ENCODE measurements at regions not wholly inside any gene's neighbourhood (a gene's known extent, or its start where the extent isn't known, plus 50 kb on each side); places are given as distances from the start of the nearest gene placed in this dataset.
"Not testable (repeated sequence)": the region's sequence is repeated elsewhere in the genome, so short reads cannot be mapped to it uniquely, and the experiment has no call there.

GRCh38 chr2:55776479-55776878, 82.8 kb upstream of the PNPT1 start:
- no peak overlapping the region for H3K27ac ChIP-seq
- TF ChIP-seq, protein P1, sequence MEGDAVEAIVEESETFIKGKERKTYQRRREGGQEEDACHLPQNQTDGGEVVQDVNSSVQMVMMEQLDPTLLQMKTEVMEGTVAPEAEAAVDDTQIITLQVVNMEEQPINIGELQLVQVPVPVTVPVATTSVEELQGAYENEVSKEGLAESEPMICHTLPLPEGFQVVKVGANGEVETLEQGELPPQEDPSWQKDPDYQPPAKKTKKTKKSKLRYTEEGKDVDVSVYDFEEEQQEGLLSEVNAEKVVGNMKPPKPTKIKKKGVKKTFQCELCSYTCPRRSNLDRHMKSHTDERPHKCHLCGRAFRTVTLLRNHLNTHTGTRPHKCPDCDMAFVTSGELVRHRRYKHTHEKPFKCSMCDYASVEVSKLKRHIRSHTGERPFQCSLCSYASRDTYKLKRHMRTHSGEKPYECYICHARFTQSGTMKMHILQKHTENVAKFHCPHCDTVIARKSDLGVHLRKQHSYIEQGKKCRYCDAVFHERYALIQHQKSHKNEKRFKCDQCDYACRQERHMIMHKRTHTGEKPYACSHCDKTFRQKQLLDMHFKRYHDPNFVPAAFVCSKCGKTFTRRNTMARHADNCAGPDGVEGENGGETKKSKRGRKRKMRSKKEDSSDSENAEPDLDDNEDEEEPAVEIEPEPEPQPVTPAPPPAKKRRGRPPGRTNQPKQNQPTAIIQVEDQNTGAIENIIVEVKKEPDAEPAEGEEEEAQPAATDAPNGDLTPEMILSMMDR (conservative IDR thresholded peaks at IDR 0.05; ENCODE audit: low read depth, low read length) = no peak
- no peaks in the 10 kb centered on the region for H3K36me3 ChIP-seq (ENCODE audit: insufficient read depth)

GRCh38 chr2:55775828-55776227, 82.2 kb upstream of the PNPT1 start:
- Histone ChIP-seq H4K20me1 (ENCODE audit: insufficient read depth) (no peaks in the 10 kb centered on the region), H3K27me3 (ENCODE audit: insufficient read depth, low read depth) (no peaks in the 10 kb centered on the region), H3K9ac (no peak overlapping the region), H3K27ac (no peak overlapping the region), H3K36me3 (ENCODE audit: insufficient read depth) (no peaks in the 10 kb centered on the region), H3K79me2 (ENCODE audit: insufficient read depth, low read depth) (no peaks in the 10 kb centered on the region), H3K4me3 (IDR thresholded peaks at IDR 0.05; ENCODE audit: insufficient read depth, low read depth, low read length) (no peak overlapping the region), H3K4me2 (no peak overlapping the region), H3K4me1 (ENCODE audit: low read depth, poor library complexity, severe bottlenecking) (peaks cover 18% of the 10 kb centered on the region), H2AFZ (ENCODE audit: low read depth) (no peak overlapping the region)
- TF ChIP-seq, protein P1 (conservative IDR thresholded peaks at IDR 0.05; ENCODE audit: low read depth, low read length) = no peak

More at GRCh38 chr2:55776479-55776878, 82.8 kb upstream of the PNPT1 start:
- Histone ChIP-seq H3K4me1 (ENCODE audit: low read depth, poor library complexity, severe bottlenecking) (peaks cover 25% of the 10 kb centered on the region), H3K4me3 (IDR thresholded peaks at IDR 0.05; ENCODE audit: insufficient read depth, low read depth, low read length) (no peak overlapping the region), H2AFZ (ENCODE audit: low read depth) (no peak overlapping the region), H4K20me1 (ENCODE audit: insufficient read depth) (no peaks in the 10 kb centered on the region), H3K79me2 (ENCODE audit: insufficient read depth, low read depth) (no peaks in the 10 kb centered on the region), H3K27me3 (ENCODE audit: insufficient read depth, low read depth) (no peaks in the 10 kb centered on the region), H3K4me2 (no peak overlapping the region), H3K9ac (no peak overlapping the region)

DNA sequence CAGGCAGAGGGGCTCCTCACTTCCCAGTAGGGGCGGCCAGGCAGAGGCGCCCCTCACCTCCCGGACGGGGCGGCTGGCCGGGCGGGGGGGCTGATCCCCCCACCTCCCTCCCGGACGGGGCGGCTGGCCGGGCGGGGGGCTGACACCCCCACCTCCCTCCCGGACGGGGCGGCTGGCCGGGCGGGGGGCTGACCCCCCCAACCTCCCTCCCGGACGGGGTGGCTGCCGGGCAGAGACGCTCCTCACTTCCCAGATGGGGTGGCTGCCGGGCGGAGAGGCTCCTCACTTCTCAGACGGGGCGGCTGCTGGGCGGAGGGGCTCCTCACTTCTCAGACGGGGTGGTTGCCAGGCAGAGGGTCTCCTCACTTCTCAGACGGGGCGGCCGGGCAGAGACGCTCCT, 80.0 kb upstream of the PNPT1 start:
- H3K27me3 ChIP-seq (ENCODE audit: insufficient read depth, low read depth); H2AFZ ChIP-seq (ENCODE audit: low read depth); H4K20me1 ChIP-seq (ENCODE audit: insufficient read depth); H3K4me1 ChIP-seq (ENCODE audit: low read depth, poor library complexity, severe bottlenecking); H3K9ac ChIP-seq; H3K36me3 ChIP-seq (ENCODE audit: insufficient read depth); H3K4me3 ChIP-seq (IDR thresholded peaks at IDR 0.05; ENCODE audit: insufficient read depth, low read depth, low read length); H3K79me2 ChIP-seq (ENCODE audit: insufficient read depth, low read depth); H3K27ac ChIP-seq; H3K4me2 ChIP-seq: not testable (repeated sequence)

DNA sequence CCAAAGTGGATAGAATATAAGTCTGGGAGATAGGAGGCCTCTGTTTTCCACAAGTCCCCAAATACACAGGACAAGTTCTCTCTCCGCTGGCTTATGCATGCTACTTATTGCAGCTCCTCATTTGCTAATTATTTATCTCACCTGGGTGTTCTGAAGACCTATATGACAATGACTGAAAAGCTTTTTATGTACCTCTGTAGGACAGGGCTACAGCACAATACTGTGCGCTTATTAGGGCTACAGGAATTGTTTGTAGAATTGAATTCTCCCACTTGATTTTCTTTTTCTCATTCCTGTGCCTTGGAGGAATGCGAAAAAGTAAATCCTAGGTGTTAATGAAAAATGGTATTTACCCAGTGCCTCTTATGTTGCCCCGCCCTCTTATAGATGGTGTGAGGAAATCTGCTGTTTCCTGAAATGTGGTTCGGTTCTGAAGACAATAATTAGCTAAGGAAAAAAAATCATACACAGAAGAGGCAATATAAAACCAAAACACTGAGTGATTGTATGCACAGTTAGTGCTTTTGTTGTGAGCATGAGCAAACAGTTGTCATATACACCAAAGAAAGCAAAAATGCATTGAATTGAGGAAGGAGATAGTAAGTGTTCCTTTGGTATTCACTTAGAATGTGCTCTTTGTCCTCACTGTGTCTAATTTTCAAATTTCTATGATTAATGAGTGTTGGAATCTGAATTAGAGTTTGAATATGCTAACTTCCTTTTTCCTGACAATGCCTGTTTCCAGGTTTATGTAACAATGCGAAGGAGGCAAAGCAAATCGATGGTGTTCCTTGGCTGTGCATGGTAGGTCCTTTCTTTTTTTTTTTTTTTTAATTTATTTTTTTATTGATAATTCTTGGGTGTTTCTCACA, 78.7 kb upstream of the PNPT1 start:
- no peak overlapping the region for H2AFZ ChIP-seq (ENCODE audit: low read depth)

More for the DNA sequence above, 78.7 kb upstream of the PNPT1 start:
- H3K4me1 ChIP-seq (ENCODE audit: low read depth, poor library complexity, severe bottlenecking) = no peaks in the 10 kb centered on the region
- no peaks in the 10 kb centered on the region for H3K27me3 ChIP-seq (ENCODE audit: insufficient read depth, low read depth)
- TF ChIP-seq, protein P1 (conservative IDR thresholded peaks at IDR 0.05; ENCODE audit: low read depth, low read length) = no peak
- no peak overlapping the region for H3K4me3 ChIP-seq (IDR thresholded peaks at IDR 0.05; ENCODE audit: insufficient read depth, low read depth, low read length)
- no peaks in the 10 kb centered on the region for H3K79me2 ChIP-seq (ENCODE audit: insufficient read depth, low read depth)
- H3K36me3 ChIP-seq (ENCODE audit: insufficient read depth) = no peaks in the 10 kb centered on the region
- no peak overlapping the region for H3K4me2 ChIP-seq
- no peak overlapping the region for H3K27ac ChIP-seq
- H4K20me1 ChIP-seq (ENCODE audit: insufficient read depth) = no peaks in the 10 kb centered on the region
- H3K9ac ChIP-seq = no peak overlapping the region

Data from KMS-11 (cell line).